ENCODE measurements at regions not wholly inside any gene's neighbourhood (a gene's known extent, or its start where the extent isn't known, plus 50 kb on each side); places are given as distances from the start of the nearest gene placed in this dataset.

DNA sequence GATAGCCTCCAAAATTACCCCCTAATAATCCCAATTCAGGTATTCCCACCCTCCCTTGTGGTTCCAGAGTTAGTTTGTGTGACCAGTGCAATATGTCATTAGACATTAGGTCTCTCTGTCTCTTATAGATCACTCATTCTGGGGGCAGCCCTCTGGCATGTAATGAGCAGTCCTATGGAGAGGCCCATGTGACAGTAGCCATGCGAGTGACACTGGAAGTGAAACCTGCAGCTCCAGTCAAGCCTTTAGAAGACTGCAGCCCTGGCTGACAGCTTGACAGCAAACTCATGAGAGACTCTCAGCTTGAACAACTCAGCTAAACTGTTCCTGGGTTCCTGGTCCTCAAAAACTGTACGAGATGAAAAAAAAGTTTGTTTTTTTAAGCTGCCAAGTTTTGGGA is 54.0 kb upstream of the HSPB3 start:
- TF ChIP-seq, protein P1, sequence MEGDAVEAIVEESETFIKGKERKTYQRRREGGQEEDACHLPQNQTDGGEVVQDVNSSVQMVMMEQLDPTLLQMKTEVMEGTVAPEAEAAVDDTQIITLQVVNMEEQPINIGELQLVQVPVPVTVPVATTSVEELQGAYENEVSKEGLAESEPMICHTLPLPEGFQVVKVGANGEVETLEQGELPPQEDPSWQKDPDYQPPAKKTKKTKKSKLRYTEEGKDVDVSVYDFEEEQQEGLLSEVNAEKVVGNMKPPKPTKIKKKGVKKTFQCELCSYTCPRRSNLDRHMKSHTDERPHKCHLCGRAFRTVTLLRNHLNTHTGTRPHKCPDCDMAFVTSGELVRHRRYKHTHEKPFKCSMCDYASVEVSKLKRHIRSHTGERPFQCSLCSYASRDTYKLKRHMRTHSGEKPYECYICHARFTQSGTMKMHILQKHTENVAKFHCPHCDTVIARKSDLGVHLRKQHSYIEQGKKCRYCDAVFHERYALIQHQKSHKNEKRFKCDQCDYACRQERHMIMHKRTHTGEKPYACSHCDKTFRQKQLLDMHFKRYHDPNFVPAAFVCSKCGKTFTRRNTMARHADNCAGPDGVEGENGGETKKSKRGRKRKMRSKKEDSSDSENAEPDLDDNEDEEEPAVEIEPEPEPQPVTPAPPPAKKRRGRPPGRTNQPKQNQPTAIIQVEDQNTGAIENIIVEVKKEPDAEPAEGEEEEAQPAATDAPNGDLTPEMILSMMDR (IDR thresholded peaks at IDR 0.05): no peak
- no peak for TF ChIP-seq POLR2A (IDR thresholded peaks at IDR 0.05)

Data from esophagus squamous epithelium (tissue), 4 donors.